Spleen (tissue), 11 donors: ENCODE measurements at regions not wholly inside any gene's neighbourhood (a gene's known extent, or its start where the extent isn't known, plus 50 kb on each side); places are given as distances from the start of the nearest gene placed in this dataset.
A peak's percentile ranks its signal among the peaks of the same experiment; 100 is the strongest.
"Not testable (repeated sequence)": the region's sequence is repeated elsewhere in the genome, so short reads cannot be mapped to it uniquely, and the experiment has no call there.

Experiments used
- DNase-seq: peaks from one replicate; pipeline ENCODE4 v3.0.0-alpha.2; 2020
- H3K27ac ChIP-seq, 8 donors: fragments of 200-600 bp; sonication (generic) in 7 of 8; 1 replicate in 4 of 8; 2 replicates in 4 of 8; pipeline versions ENCODE4 v1.5.0 to v1.8.0; 2016 to 2021; ENCODE audit warnings: inconsistent platforms in 4 of 8, mild to moderate bottlenecking in 4 of 8, moderate library complexity in 1 of 8
- H3K27me3 ChIP-seq, 7 donors: fragments of 200-600 bp; sonication (generic) in 6 of 7; replicated peaks in 1 of 7; 1 replicate in 4 of 7; 2 replicates in 3 of 7; pipeline versions ENCODE4 v1.5.0 to v1.8.0; 2016 to 2021; ENCODE audit warnings: inconsistent platforms in 3 of 7, mild to moderate bottlenecking in 1 of 7
- H3K36me3 ChIP-seq, 6 donors: fragments of 200-600 bp; sonication (generic) in 5 of 6; 1 replicate in 4 of 6; 2 replicates in 2 of 6; pipeline versions ENCODE4 v1.5.0 to v1.8.0; 2016 to 2021; ENCODE audit warnings: inconsistent platforms in 2 of 6
- H3K4me1 ChIP-seq, 6 donors: fragments of 200-600 bp; sonication (generic) in 5 of 6; 1 replicate in 3 of 6; 2 replicates in 3 of 6; pipeline versions ENCODE4 v1.5.0 to v1.8.0; 2016 to 2021; ENCODE audit warnings: inconsistent platforms in 3 of 6
- H3K4me3 ChIP-seq, 8 donors: fragments of 200-600 bp; sonication (generic) in 7 of 8; 1 replicate in 4 of 8; 2 replicates in 4 of 8; pipeline versions ENCODE4 v1.5.0 to v1.8.0; 2016 to 2021; ENCODE audit warnings: inconsistent platforms in 4 of 8, mild to moderate bottlenecking in 4 of 8, moderate library complexity in 2 of 8
- H3K9me3 ChIP-seq, 8 donors: fragments of 200-600 bp; sonication (generic) in 7 of 8; 1 replicate in 4 of 8; 2 replicates in 4 of 8; pipeline versions ENCODE4 v1.5.0 to v1.8.0; 2016 to 2021; ENCODE audit warnings: inconsistent platforms in 4 of 8
- POLR2AphosphoS5 ChIP-seq, 3 donors: sonication (generic); formaldehyde crosslinking; IDR thresholded peaks; one replicate each; pipeline ENCODE4 v1.5.1; 2017; ENCODE audit warnings: antibody characterized with exemption in 3 of 3
- WGBS, 5 donors: extraction: QIAGEN DNeasy Blood & Tissue Kit in 3 of 5; methylation state at CpG; one replicate each; pipeline versions ENCODE4 v1.1.5 to v1.1.7; 2013 to 2018; 5-methylcytosine and 5-hydroxymethylcytosine counted together
- intact Hi-C: fragments of 100-400 bp; cut with DNase I; formaldehyde crosslinking; loops from one replicate; pipeline ENCODE4 v1.15.0; 2023; ENCODE audit warnings: low total_unique reads
- donor health status: healthy with polysubstance abuse.
- donor health status: DM: no; HTN: no; CAD: no; lungs with moderate emphysema.
- donor health status: DM: no; HTN: no; CAD: no.
- donor health status: Bipolar disorder and iron deficiency.
- donor health status: healthy.
- donor health status: DM: no; HTN: no; CAD: no.
- donor health status: DM: yes; HTN: yes; CAD: no.

DNA sequence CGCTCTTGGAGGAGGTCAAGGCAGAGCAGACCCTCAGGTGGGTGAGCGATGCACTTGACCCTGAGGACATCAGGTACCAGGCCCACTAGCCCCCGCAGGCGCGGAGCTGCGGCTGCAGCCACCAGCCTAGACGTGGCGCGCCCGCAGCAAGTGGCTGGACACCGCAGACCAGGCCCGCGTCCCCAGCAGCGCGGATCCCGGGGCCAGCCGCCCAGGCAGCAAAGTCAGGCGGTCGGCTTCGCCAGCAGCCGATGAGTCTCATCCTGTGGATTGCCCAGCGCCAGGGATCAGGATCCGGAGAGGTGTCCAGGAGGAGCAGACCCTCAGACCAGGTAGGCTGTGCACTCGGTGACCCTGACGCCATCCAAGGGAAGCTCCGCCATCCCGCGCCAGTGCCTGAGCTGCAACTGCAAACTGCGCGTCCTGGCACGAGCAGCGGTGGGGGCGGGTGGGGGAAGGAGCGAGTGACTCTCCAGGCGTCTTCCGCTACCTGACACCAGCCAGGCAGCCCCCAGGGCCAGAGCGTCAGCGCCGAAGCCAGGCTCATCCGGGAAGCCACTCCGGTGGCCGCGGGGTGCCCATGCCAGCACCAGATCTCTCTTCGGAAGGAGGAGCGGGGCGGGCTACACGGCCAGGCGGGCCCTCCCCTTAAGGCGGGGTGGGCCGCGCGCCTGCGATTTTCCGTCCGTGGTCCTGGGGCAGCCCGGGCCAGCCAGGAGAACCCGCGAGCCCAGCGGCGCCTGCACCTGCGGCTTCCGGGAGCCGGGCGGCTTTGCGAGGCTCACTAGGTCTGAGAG lies 92.6 kb upstream of the THOC3 start:
- H3K4me1 ChIP-seq, DNase-seq, H3K9me3 ChIP-seq, intact Hi-C loops, H3K36me3 ChIP-seq, H3K27me3 ChIP-seq: not testable (repeated sequence)
- peak overlapping the region in 2 of 8 donors; percentile 25 to 59 for H3K4me3 ChIP-seq
- TF ChIP-seq POLR2AphosphoS5 (IDR thresholded peaks at IDR 0.05), result peak in 1 of 3 donors; percentile 26
- H3K27ac ChIP-seq, result peak overlapping the region in 1 of 8 donors; percentile 42
- 0 to 5% (median 2%) methylated on average over 8 to 20 of the region's 65 CpGs; no CpG with 5 or more reads in 2 of the 5 donors for WGBS, 5 donors

DNA sequence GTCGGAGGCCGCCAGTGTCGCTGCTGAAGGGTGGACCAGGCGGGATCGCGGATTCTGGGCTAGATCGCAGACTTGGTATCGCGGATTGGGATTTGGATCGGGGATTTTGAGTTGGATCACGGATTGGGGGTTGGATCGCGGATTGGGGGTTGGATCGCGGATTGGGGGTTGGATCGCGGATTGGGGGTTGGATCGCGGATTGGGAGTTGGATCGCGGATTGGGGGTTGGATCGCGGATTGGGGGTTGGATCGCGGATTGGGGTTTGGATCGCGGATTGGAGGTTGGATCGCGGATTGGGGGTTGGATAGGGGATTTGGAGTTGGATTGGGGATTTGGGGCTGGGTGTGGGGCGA lies 93.1 kb upstream of the THOC3 start:
- DNase-seq, H3K4me1 ChIP-seq, H3K36me3 ChIP-seq, H3K9me3 ChIP-seq, H3K27me3 ChIP-seq, intact Hi-C loops: not testable (repeated sequence)
- 31 to 46% (median 38%) methylated on average over 20 to 23 of the region's 30 CpGs for WGBS, 5 donors
- Histone ChIP-seq H3K27ac (peak overlapping the region in 1 of 8 donors; percentile 42), H3K4me3 (peak overlapping the region in 2 of 8 donors; percentile 25 to 59)

DNA sequence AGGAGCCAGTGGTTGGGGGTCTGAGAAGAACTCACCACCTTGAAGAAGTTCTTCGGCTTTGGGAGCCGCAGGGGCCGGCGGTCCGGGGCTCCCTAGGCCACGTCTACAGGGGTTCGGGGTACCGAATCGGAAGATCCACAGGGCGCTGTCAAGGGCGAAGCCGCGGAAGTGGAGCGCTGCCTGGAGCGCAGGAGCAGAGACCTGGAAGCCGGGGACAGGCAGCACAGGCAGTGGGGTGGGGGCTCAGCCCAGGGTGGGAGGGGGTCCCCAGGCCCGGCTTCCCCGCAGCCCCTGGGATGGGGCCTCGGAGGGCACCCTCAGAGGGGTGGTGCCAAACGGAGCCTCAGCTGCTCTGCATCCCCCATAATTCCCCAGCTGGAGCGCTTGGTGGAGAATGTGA lies 93.5 kb upstream of the THOC3 start:
- DNase-seq, H3K4me3 ChIP-seq, H3K9me3 ChIP-seq, H3K4me1 ChIP-seq, intact Hi-C loops, H3K27ac ChIP-seq, H3K27me3 ChIP-seq, H3K36me3 ChIP-seq: not testable (repeated sequence)
- WGBS, 5 donors, result 11 to 48% (median 36%) methylated on average over 1 to 15 of the region's 21 CpGs; no CpG with 5 or more reads in 1 of the 5 donors

DNA sequence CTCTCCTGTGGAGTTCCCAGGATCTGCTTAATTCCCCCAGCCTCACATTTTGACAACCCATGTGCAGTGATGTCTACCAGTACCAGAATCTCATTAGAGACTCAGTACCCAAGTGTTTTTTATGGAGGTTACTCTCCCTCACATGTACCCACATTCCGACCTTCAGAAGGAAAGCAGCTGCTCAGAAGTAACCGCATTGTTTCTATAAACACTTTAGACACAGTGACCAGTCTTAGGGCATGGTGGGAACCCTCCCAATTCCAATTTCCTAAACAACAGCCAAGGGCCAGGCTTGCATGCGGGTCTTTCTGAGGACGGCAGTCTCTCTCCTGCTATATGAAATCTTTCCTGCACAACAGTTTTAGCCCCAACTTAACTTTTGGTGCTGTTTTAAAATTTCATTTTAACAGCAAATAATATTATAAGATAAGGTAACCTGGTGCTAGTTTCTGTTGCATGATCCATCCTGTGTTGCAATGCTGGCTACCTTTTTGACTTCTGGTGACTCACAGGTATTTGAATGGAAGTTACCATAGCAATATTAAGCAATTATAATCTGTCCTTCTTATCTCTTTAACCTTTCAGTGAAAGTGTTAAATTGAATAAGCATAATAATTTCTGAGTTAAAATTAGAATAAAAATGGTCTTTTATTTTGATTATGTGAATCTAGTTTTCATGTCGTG lies 98.3 kb upstream of the THOC3 start:
- intact Hi-C loops, H3K9me3 ChIP-seq, H3K27me3 ChIP-seq, H3K36me3 ChIP-seq, H3K27ac ChIP-seq, H3K4me3 ChIP-seq, H3K4me1 ChIP-seq, DNase-seq: not testable (repeated sequence)
- WGBS, 5 donors, result 83 to 88% (median 86%) methylated on average over 3 to 4 of the region's 5 CpGs

DNA sequence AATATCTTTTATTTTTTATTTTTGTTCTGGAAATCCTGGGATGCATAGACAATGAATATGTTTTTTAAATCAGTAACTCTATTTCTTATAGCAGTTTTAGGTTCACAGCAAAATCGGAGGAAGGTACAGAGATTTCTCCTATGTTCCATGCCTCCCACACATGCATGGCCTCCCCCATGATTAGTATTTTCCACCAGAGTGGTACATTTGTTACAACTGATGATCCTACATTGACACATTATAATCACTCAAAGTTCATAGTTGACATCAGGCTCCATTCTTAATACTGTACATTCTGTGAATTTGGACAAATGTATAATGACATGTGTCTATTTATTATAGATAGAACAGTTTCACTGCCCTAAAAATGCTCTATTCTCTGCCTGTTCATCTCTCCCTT lies 99.0 kb upstream of the THOC3 start:
- H3K27me3 ChIP-seq, H3K36me3 ChIP-seq, H3K27ac ChIP-seq, intact Hi-C loops, DNase-seq, H3K4me1 ChIP-seq, H3K4me3 ChIP-seq, H3K9me3 ChIP-seq: not testable (repeated sequence)
- WGBS, 5 donors, result 62 to 85% (median 78%) methylated on average over 1 of the region's 1 CpG

DNA sequence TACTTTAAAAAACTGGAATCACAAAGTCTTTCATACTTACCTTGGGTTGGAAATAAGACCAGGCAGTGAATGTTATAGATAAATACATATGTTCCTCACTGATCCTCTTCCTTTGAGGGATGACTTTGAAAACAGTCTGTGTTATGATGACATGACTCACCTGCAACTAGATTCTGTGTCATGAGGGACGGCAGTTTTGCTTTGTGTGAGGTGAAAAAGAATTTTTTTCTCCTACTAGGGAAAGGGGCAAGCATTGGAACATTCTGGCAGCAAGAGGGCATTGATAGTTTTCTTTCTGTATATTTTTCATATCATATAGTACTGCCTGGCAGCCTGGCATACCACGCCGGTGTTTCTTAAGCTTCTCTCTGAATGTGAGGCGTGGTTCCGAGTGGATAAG lies 99.8 kb upstream of the THOC3 start:
- H3K9me3 ChIP-seq, H3K36me3 ChIP-seq, H3K4me1 ChIP-seq, DNase-seq, H3K27ac ChIP-seq, H3K27me3 ChIP-seq, intact Hi-C loops, H3K4me3 ChIP-seq: not testable (repeated sequence)
- WGBS, 5 donors, result 85 to 94% (median 90%) methylated on average over 5 of the region's 5 CpGs

DNA sequence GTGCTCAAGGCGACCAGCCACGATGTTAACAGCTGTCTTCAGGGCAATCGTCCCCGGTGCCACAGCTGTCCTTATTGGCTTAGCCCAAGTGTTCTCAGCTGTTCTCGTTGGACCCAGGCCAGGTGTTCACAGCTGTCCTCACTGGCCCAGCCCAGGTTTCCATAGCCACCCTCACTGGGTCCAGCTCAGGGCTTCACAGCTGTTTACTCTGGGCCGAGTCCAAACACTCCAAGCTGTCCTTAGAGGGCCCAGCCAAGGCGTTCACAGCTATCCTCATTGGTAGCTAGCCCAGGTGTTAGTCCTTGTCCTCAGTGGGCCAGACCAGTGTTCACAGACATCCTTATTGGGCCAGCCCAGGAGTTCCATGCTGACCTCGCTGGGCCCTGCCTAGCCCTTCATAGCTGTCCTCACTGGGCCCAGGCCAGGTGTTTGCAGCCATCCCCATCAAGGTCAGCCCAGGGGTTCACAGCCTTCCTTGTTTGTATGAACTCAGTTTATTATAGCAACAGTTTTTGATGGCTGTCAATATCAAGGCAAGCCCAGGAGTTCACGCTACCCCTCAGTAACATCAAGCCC lies 106.0 kb upstream of the THOC3 start:
- DNase-seq, H3K9me3 ChIP-seq, intact Hi-C loops, H3K27me3 ChIP-seq, H3K4me1 ChIP-seq, H3K4me3 ChIP-seq, H3K36me3 ChIP-seq, H3K27ac ChIP-seq: not testable (repeated sequence)
- WGBS, 5 donors, result 80 to 98% (median 92%) methylated on average over 1 to 4 of the region's 9 CpGs

DNA sequence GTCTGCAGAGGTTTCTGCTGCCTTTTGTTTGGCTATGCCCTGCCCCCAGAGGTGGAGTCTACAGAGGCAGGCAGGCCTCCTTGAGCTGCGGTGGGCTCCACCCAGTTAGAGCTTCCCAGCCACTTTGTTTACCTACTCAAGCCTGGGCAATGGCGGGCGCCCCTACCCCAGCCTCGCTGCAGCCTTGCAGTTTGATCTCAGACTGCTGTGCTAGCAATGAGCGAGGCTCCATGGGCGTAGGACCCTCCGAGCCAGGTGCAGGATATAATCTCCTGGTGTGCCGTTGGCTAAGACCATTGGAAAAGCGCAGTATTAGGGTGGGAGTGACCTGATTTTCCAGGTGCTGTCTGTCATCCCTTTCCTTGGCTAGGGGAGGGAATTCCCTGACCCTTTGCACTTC lies 115.6 kb upstream of the THOC3 start:
- H3K27ac ChIP-seq, DNase-seq, intact Hi-C loops, H3K4me1 ChIP-seq, H3K9me3 ChIP-seq, H3K27me3 ChIP-seq, H3K4me3 ChIP-seq, H3K36me3 ChIP-seq: not testable (repeated sequence)
- 78 to 90% (median 89%) methylated on average over 5 to 9 of the region's 9 CpGs; no CpG with 5 or more reads in 1 of the 5 donors for WGBS, 5 donors

DNA sequence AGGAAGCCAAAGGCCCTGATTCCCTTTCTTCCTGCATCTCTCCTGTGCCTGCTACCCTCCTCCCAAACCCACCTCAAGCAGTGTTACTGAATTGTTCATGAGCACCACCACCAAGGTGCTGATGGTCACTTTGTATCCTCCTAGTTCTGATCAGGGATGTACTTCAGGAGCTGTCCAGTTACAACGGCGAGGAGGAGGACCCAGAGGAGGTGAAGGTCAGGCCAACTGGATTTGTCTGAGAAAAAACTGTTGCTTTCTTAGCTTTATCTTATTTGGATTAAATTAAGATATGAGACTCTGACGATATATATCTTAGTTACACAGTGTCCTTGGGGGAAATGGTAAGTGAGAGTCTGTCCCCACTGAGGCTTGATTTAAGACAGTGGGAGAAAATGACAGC lies 135.0 kb upstream of the THOC3 start:
- H3K27me3 ChIP-seq, H3K27ac ChIP-seq, intact Hi-C loops, H3K4me1 ChIP-seq, DNase-seq, H3K4me3 ChIP-seq, H3K9me3 ChIP-seq, H3K36me3 ChIP-seq: not testable (repeated sequence)
- WGBS, 5 donors, result 56 to 73% (median 71%) methylated on average over 3 of the region's 3 CpGs

DNA sequence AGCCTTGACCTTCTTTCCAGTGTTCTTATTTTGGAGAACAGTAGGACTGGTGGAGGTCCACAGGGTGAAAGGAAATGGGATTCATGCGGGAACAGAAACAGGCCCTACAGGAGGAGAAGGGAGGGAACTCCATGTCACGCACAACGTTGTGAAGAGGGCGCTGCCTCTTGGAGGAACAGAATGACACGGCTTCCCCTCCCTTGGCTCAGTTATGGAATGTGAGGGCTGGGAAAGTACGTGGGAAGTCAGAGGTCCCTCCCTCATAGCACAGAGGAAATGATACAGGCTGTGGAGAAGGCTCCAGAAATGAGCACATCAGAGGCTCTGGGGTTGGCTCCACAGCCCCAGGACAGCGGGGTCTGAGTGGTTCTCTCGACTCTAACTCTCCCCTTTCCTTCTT lies 125.3 kb upstream of the SIMC1 start:
- intact Hi-C loops, H3K27me3 ChIP-seq, H3K9me3 ChIP-seq, H3K36me3 ChIP-seq, DNase-seq, H3K4me1 ChIP-seq, H3K4me3 ChIP-seq, H3K27ac ChIP-seq: not testable (repeated sequence)
- no CpG with 5 or more reads among the region's 8 CpGs for WGBS, 5 donors
